ENCODE measurements at regions not wholly inside any gene's neighbourhood (a gene's known extent, or its start where the extent isn't known, plus 50 kb on each side); places are given as distances from the start of the nearest gene placed in this dataset.
A peak's percentile ranks its signal among the peaks of the same experiment; 100 is the strongest.

DNA sequence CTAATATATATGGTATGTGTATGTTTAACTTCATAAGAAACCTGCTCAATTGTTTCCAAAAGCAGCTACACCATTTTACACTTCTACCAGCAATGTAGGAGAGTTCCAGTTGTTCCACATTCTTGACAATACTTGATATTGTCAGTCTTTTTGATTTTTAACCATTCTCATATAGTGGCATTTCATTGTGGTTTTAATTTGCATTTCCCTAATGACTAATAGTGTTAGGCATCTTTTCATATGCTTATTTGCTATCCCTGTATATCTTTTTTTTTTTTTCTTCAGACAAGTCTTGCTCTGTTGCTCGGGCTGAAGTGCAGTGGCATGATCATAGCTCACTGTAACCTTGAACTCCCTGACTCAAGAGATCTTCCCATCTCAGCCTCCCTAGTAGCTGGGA lies 58.2 kb upstream of the TRIM2 start:
- H3K4me3 ChIP-seq = no peak overlapping the region
- H3K27me3 ChIP-seq = peaks cover 5% of the 10 kb centered on the region
- no peaks in the 10 kb centered on the region for H3K4me1 ChIP-seq
- DNase-seq (ENCODE audit: low spot score) = no peak
- H3K9ac ChIP-seq = no peak overlapping the region
- peaks cover 59% of the 10 kb centered on the region for H3K4me1 Mint-ChIP-seq
- no peaks in the 10 kb centered on the region for H4K20me1 ChIP-seq (ENCODE audit: low read depth)
- H3K27me3 Mint-ChIP-seq (ENCODE audit: insufficient read depth, low read depth) = peaks cover 6% of the 10 kb centered on the region
- H3K9me3 ChIP-seq (ENCODE audit: low read depth) = no peaks in the 10 kb centered on the region
- no peaks in the 10 kb centered on the region for H3K9me3 Mint-ChIP-seq
- H3K27ac ChIP-seq = no peak overlapping the region
- TF ChIP-seq EZH2phosphoT487 (IDR thresholded peaks at IDR 0.05) (no peak), EZH2 (IDR thresholded peaks at IDR 0.05) (no peak)
- TF ChIP-seq, protein P1, sequence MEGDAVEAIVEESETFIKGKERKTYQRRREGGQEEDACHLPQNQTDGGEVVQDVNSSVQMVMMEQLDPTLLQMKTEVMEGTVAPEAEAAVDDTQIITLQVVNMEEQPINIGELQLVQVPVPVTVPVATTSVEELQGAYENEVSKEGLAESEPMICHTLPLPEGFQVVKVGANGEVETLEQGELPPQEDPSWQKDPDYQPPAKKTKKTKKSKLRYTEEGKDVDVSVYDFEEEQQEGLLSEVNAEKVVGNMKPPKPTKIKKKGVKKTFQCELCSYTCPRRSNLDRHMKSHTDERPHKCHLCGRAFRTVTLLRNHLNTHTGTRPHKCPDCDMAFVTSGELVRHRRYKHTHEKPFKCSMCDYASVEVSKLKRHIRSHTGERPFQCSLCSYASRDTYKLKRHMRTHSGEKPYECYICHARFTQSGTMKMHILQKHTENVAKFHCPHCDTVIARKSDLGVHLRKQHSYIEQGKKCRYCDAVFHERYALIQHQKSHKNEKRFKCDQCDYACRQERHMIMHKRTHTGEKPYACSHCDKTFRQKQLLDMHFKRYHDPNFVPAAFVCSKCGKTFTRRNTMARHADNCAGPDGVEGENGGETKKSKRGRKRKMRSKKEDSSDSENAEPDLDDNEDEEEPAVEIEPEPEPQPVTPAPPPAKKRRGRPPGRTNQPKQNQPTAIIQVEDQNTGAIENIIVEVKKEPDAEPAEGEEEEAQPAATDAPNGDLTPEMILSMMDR (IDR thresholded peaks at IDR 0.05) = no peak
- H3K4me3 Mint-ChIP-seq = no peak overlapping the region
- H3K36me3 Mint-ChIP-seq = no peaks in the 10 kb centered on the region
- no peaks in the 10 kb centered on the region for H3K36me3 ChIP-seq
- H3K4me2 ChIP-seq = no peak overlapping the region
- H3K27ac Mint-ChIP-seq = peak overlapping the region; percentile 22
- H3K79me2 ChIP-seq (ENCODE audit: low read depth) = no peaks in the 10 kb centered on the region
- H2AFZ ChIP-seq (replicated peaks) = no peak overlapping the region
- no peaks in the 10 kb centered on the region for H3F3A ChIP-seq (ENCODE audit: low read depth)

DNA sequence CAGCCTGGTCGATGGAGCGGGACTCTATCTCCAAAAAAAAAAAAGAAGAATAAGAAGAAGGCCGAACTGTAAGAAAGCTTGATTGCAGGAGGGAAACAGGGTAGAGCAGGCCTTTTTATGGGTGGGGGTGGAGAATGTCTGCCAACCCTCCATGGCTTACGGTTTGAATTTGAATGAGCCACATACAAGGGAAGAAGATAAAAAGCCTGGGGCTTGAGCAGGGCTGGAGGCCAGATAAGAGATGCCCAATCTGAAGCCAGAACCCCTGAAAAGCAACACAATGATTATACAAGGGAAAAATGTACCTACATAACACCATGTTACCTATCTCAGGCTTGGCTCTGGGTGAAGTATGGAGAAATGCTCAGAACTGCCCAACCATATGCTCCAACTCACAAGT lies 57.3 kb upstream of the TRIM2 start:
- Histone ChIP-seq H3K36me3 (no peaks in the 10 kb centered on the region), H3K79me2 (ENCODE audit: low read depth) (no peaks in the 10 kb centered on the region), H3K27ac (no peak overlapping the region), H3K4me3 (no peak overlapping the region), H3K9ac (no peak overlapping the region), H4K20me1 (ENCODE audit: low read depth) (no peaks in the 10 kb centered on the region), H3K9me3 (ENCODE audit: low read depth) (no peaks in the 10 kb centered on the region), H3K4me1 (peaks cover 6% of the 10 kb centered on the region), H2AFZ (replicated peaks) (no peak overlapping the region), H3K4me2 (no peak overlapping the region), H3F3A (ENCODE audit: low read depth) (peaks cover 7% of the 10 kb centered on the region), H3K27me3 (peaks cover 14% of the 10 kb centered on the region)
- Mint-ChIP-seq H3K9me3 (no peaks in the 10 kb centered on the region), H3K27me3 (ENCODE audit: insufficient read depth, low read depth) (peaks cover 11% of the 10 kb centered on the region), H3K4me1 (peaks cover 68% of the 10 kb centered on the region), H3K4me3 (no peak overlapping the region), H3K36me3 (no peaks in the 10 kb centered on the region), H3K27ac (peak overlapping the region; percentile 33)
- TF ChIP-seq, protein P1 (IDR thresholded peaks at IDR 0.05) = no peak
- TF ChIP-seq EZH2 (IDR thresholded peaks at IDR 0.05) = no peak
- no peak for TF ChIP-seq EZH2phosphoT487 (IDR thresholded peaks at IDR 0.05)
- DNase-seq (ENCODE audit: low spot score) = no peak

DNA sequence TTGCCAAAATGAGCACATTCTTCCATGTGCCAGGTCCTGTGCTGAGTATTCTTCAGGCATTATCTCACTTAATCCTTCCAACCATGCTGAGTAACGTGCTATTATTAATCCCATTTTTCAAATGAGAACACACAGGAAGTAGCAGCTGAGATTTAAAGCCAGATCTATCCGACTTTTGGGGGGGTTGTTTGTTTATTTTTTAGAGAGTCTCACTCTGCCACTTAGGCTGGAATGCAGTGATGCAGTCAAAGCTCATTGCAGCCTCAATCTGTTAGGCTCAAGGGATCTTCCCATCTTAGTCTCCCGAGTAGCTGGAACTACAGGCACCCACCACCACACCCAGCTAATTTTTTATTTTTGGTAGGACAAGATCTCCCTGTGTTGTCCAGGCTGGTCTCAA lies 55.5 kb upstream of the TRIM2 start:
- Histone ChIP-seq H3K9me3 (ENCODE audit: low read depth) (no peaks in the 10 kb centered on the region), H3K9ac (no peak overlapping the region), H4K20me1 (ENCODE audit: low read depth) (peaks cover 1% of the 10 kb centered on the region), H3K4me1 (peaks cover 16% of the 10 kb centered on the region), H2AFZ (replicated peaks) (no peak overlapping the region), H3K4me3 (no peak overlapping the region), H3K27ac (no peak overlapping the region), H3K4me2 (no peak overlapping the region), H3K79me2 (ENCODE audit: low read depth) (no peaks in the 10 kb centered on the region), H3F3A (ENCODE audit: low read depth) (peaks cover 23% of the 10 kb centered on the region), H3K36me3 (no peaks in the 10 kb centered on the region), H3K27me3 (peaks cover 33% of the 10 kb centered on the region)
- Mint-ChIP-seq H3K36me3 (no peaks in the 10 kb centered on the region), H3K9me3 (no peaks in the 10 kb centered on the region), H3K4me1 (peaks cover 56% of the 10 kb centered on the region), H3K4me3 (no peak overlapping the region), H3K27me3 (ENCODE audit: insufficient read depth, low read depth) (peaks cover 14% of the 10 kb centered on the region), H3K27ac (peak overlapping the region; percentile 57)
- no peak for DNase-seq (ENCODE audit: low spot score)
- TF ChIP-seq, protein P1 (IDR thresholded peaks at IDR 0.05) = no peak
- TF ChIP-seq EZH2phosphoT487 (IDR thresholded peaks at IDR 0.05) (no peak), EZH2 (IDR thresholded peaks at IDR 0.05) (no peak)

Data from neural progenitor cell (in vitro differentiated cells).